Hepatocyte (in vitro differentiated cells): ENCODE measurements at regions not wholly inside any gene's neighbourhood (a gene's known extent, or its start where the extent isn't known, plus 50 kb on each side); places are given as distances from the start of the nearest gene placed in this dataset.

ENCODE experiments used
- DNase-seq: peaks from one replicate; pipeline ENCODE4 v3.0.0-alpha.2; 2016; ENCODE audit warnings: low spot score
- H2AFZ ChIP-seq: fragments of 200-600 bp; sonication (generic); 2 replicates; pipeline ENCODE4 v1.6.0; 2016; ENCODE audit warnings: antibody characterized with exemption, mild to moderate bottlenecking
- H3K27ac ChIP-seq: fragments of 200-600 bp; sonication (generic); 2 replicates; pipeline ENCODE4 v1.5.1; 2016; ENCODE audit warnings: mild to moderate bottlenecking
- H3K27me3 ChIP-seq: fragments of 200-600 bp; sonication (generic); 2 replicates; pipeline ENCODE4 v1.6.1; 2016
- H3K36me3 ChIP-seq: fragments of 200-600 bp; sonication (generic); replicated peaks from 2 replicates; pipeline ENCODE4 v1.5.1; 2016; ENCODE audit warnings: low read depth; ENCODE audit not compliant: insufficient read depth
- H3K4me1 ChIP-seq: fragments of 200-600 bp; sonication (generic); 2 replicates; pipeline ENCODE4 v1.5.1; 2016; ENCODE audit warnings: mild to moderate bottlenecking, moderate library complexity; ENCODE audit not compliant: insufficient read depth
- H3K4me2 ChIP-seq: fragments of 200-600 bp; sonication (generic); 2 replicates; pipeline ENCODE4 v1.6.0; 2016
- H3K4me3 ChIP-seq: fragments of 200-600 bp; sonication (generic); 2 replicates; pipeline ENCODE4 v1.5.1; 2016; ENCODE audit warnings: mild to moderate bottlenecking
- H3K79me2 ChIP-seq: fragments of 200-600 bp; sonication (generic); 2 replicates; pipeline ENCODE4 v1.6.0; 2017; ENCODE audit warnings: mild to moderate bottlenecking
- H3K9me2 ChIP-seq: fragments of 200-600 bp; sonication (generic); replicated peaks from 2 replicates; pipeline ENCODE4 v1.6.0; 2017; ENCODE audit warnings: mild to moderate bottlenecking; ENCODE audit not compliant: insufficient read depth
- H3K9me3 ChIP-seq: fragments of 200-600 bp; sonication (generic); 2 replicates; pipeline ENCODE4 v1.5.1; 2016; ENCODE audit warnings: low read depth, mild to moderate bottlenecking
- H4K20me1 ChIP-seq: fragments of 200-600 bp; sonication (generic); 2 replicates; pipeline ENCODE4 v1.6.0; 2016; ENCODE audit warnings: mild to moderate bottlenecking; ENCODE audit not compliant: insufficient read depth, poor library complexity, severe bottlenecking
- EZH2 ChIP-seq: fragments of 200-600 bp; sonication (generic); IDR thresholded peaks from 2 replicates; pipeline ENCODE4 v1.6.1; 2016; ENCODE audit warnings: antibody characterized with exemption, mild to moderate bottlenecking, borderline replicate concordance
- EZH2phosphoT487 ChIP-seq: fragments of 200-600 bp; sonication (generic); IDR thresholded peaks from one replicate; pipeline ENCODE4 v1.6.1; 2018; ENCODE audit warnings: antibody characterized with exemption, mild to moderate bottlenecking, low read depth, moderate library complexity; ENCODE audit not compliant: unreplicated experiment, severe bottlenecking
- WGBS: methylation state at CpG from one replicate; pipeline ENCODE4 v1.1.6; 2016; ENCODE audit warnings: low lambda C conversion rate; ENCODE audit errors: missing lambda C conversion rate; 5-methylcytosine and 5-hydroxymethylcytosine counted together
- TF ChIP-seq, protein P1 (sequence below): fragments of 200-600 bp; sonication (generic); IDR thresholded peaks from 2 replicates; pipeline ENCODE4 v1.5.1; 2016; ENCODE audit warnings: antibody characterized with exemption, mild to moderate bottlenecking; ENCODE audit not compliant: poor library complexity

DNA sequence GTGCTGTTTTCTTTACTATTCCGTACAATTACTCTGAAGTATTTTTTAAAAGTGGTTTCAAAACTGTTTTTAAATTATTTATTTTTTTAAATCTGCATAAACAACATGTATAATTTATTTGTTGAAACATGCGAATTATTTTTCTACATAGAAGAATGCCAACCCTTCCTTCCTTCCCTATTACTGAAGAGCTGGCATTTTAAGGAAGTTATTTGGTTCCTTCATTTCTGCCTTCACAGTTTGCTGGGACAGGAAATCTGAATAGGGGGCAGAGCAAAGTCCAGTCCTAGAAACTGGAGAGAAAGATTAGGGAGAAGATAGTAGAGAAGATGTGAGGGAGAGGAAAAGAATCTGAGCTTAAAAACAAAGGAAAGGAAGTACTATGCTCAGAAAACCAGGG is 146.7 kb upstream of the ACVR2A start:
- Histone ChIP-seq H3K27ac (no peak overlapping the region), H3K4me3 (no peak overlapping the region), H3K4me2 (no peak overlapping the region), H3K27me3 (no peaks in the 10 kb centered on the region), H4K20me1 (no peaks in the 10 kb centered on the region), H3K9me2 (no peaks in the 10 kb centered on the region), H3K79me2 (no peaks in the 10 kb centered on the region), H3K9me3 (no peaks in the 10 kb centered on the region), H3K4me1 (no peaks in the 10 kb centered on the region), H3K36me3 (no peaks in the 10 kb centered on the region), H2AFZ (no peak overlapping the region)
- 96% methylated on average over 2 of the region's 2 CpGs for WGBS
- DNase-seq: no peak
- TF ChIP-seq, protein P1, sequence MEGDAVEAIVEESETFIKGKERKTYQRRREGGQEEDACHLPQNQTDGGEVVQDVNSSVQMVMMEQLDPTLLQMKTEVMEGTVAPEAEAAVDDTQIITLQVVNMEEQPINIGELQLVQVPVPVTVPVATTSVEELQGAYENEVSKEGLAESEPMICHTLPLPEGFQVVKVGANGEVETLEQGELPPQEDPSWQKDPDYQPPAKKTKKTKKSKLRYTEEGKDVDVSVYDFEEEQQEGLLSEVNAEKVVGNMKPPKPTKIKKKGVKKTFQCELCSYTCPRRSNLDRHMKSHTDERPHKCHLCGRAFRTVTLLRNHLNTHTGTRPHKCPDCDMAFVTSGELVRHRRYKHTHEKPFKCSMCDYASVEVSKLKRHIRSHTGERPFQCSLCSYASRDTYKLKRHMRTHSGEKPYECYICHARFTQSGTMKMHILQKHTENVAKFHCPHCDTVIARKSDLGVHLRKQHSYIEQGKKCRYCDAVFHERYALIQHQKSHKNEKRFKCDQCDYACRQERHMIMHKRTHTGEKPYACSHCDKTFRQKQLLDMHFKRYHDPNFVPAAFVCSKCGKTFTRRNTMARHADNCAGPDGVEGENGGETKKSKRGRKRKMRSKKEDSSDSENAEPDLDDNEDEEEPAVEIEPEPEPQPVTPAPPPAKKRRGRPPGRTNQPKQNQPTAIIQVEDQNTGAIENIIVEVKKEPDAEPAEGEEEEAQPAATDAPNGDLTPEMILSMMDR: no peak
- TF ChIP-seq EZH2: no peak

DNA sequence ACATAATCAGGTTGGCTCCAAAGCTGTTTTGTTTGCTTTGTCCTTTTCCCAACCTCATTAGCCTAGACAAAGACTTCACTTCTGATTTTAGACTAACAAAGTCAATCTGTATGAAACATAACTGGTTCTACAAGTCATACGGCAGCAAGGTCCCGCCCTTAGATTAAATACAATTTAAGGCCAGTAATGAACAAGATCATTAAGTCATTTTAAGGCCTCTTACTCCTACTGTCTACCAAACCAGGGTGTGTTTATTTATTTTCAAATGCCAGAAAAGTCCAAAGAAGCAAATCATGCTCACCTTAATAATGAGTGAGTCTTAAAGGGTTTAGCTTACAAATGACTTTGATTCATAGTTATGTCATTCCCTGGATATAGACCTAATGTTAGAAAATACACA is 148.4 kb upstream of the ACVR2A start:
- Histone ChIP-seq H2AFZ (no peak overlapping the region), H3K4me3 (no peak overlapping the region), H3K79me2 (no peaks in the 10 kb centered on the region), H3K9me2 (no peaks in the 10 kb centered on the region), H3K9me3 (no peaks in the 10 kb centered on the region), H3K4me2 (no peak overlapping the region), H3K36me3 (no peaks in the 10 kb centered on the region), H3K27me3 (no peaks in the 10 kb centered on the region), H4K20me1 (no peaks in the 10 kb centered on the region), H3K4me1 (no peaks in the 10 kb centered on the region), H3K27ac (peak overlapping the region; percentile 45)
- TF ChIP-seq, protein P1: no peak
- TF ChIP-seq EZH2 (no peak), EZH2phosphoT487 (no peak)
- WGBS: 61% methylated on average over 2 of the region's 2 CpGs
- peak; percentile 15 for DNase-seq

DNA sequence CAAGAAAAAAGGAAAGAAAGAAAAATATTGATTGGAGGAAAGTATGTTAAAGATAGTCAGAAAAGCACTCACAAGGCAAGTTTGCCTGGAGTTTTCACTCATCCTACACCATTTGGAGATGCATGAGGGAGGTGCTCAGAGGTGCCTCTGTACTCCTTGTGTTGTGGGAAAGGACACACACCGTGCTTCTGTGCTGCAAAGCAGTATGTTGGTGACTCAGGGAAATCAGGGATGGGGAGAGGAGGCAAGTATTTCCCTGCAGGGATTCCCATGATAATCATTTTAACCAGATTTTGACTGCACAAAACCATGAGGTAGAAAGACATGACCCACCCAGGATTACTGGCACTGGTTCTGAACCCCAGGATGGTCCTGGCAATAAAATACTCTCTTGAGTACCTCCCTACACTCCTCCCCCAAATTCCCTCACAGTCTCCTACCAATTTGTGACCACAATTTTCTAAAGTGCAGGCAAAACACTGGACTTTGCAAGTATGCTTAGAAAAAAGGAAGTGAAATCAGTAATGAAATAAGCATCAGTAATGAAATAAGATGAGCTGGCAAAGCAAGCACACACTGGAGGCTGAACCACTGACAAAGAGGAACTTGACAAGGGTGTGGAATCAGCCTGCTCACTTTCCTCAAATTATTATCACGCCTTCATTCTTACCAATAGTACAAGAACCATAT is 155.5 kb upstream of the ACVR2A start:
- Histone ChIP-seq H3K9me2 (no peaks in the 10 kb centered on the region), H3K4me3 (no peak overlapping the region), H3K27me3 (no peaks in the 10 kb centered on the region), H3K4me2 (no peak overlapping the region), H3K79me2 (no peaks in the 10 kb centered on the region), H3K4me1 (no peaks in the 10 kb centered on the region), H3K27ac (no peak overlapping the region), H4K20me1 (no peaks in the 10 kb centered on the region), H2AFZ (no peak overlapping the region), H3K36me3 (no peaks in the 10 kb centered on the region), H3K9me3 (no peaks in the 10 kb centered on the region)
- no peak for DNase-seq
- no peak for TF ChIP-seq EZH2phosphoT487
- TF ChIP-seq, protein P1: no peak
- no peak for TF ChIP-seq EZH2
- 86% methylated on average over 2 of the region's 2 CpGs for WGBS
